ENCODE measurements at regions not wholly inside any gene's neighbourhood (a gene's known extent, or its start where the extent isn't known, plus 50 kb on each side); places are given as distances from the start of the nearest gene placed in this dataset.
A peak's percentile ranks its signal among the peaks of the same experiment; 100 is the strongest.

DNA sequence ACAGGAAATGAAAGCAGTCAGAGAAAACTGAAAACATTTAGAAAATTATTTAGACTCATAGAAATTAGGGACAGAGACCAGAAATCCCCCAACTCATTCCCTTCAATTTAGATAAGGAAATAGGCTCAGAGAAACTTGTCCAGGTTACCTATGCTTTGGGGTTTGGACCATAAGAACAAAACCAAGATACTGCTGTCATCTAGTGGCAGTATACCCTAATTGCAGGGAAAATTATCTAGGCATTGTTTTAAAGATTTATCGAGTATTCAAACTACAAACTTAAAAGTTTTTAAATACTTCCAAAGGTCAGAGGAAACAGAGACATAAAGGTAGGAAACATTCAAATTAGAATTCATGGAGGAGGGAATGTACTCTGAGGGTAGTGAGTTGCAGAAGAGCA, 67.0 kb upstream of the KLHL13 start:
- ATAC-seq (no peak), DNase-seq (ENCODE audit: low spot score) (peak; percentile 45)
- Mint-ChIP-seq H3K4me3 (no peak overlapping the region), H3K4me1 (peaks cover 23% of the 10 kb centered on the region), H3K36me3 (ENCODE audit: low read depth) (no peaks in the 10 kb centered on the region), H3K9me3 (no peaks in the 10 kb centered on the region), H3K27ac (no peak overlapping the region), H3K27me3 (ENCODE audit: insufficient read depth, low read depth, poor library complexity) (peaks cover 1% of the 10 kb centered on the region)
- Histone ChIP-seq H3K4me3 (no peak overlapping the region), H3K79me2 (replicated peaks; ENCODE audit: insufficient read depth) (no peaks in the 10 kb centered on the region), H3K9me2 (ENCODE audit: insufficient read depth) (no peaks in the 10 kb centered on the region), H3F3A (replicated peaks; ENCODE audit: low read depth) (no peaks in the 10 kb centered on the region), H4K20me1 (replicated peaks; ENCODE audit: insufficient read depth) (no peaks in the 10 kb centered on the region), H3K4me2 (no peak overlapping the region), H3K27me3 (ENCODE audit: insufficient read depth) (no peaks in the 10 kb centered on the region), H3K4me1 (ENCODE audit: insufficient read depth) (peaks cover 10% of the 10 kb centered on the region; the same call in 1 of the 2 replicates), H3K27ac (ENCODE audit: low read depth) (no peak overlapping the region), H2AFZ (no peak overlapping the region), H3K36me3 (ENCODE audit: insufficient read depth) (no peaks in the 10 kb centered on the region)
- peak; percentile 63 to 71 for TF ChIP-seq CTCF (conservative IDR thresholded peaks at IDR 0.05; ENCODE audit: low read depth in 2 of 2)
- TF ChIP-seq ZNF331 (CRISPR knock-in tag; IDR thresholded peaks at IDR 0.05; ENCODE audit: low read depth): no peak

DNA sequence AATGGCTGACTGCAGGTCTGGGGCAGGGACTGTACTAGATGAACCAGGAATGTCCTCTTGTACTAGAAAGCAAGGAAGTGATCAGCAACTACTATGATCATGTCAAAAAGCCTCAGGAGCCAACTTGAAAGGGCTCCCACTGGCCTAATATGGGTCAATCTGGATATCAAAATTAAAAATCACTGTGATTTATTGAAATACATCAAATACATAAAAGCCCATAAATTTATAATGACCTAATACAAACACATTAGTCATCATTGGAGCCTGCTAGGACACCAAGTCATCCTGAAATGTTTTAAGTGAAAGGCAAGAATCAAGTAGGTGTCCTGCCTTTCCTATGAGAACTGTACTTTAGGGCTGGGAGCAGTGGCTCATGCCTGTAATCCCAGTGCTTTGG, 70.5 kb upstream of the KLHL13 start:
- Mint-ChIP-seq H3K36me3 (ENCODE audit: low read depth) (no peaks in the 10 kb centered on the region), H3K27ac (no peak overlapping the region), H3K4me3 (no peak overlapping the region), H3K9me3 (no peaks in the 10 kb centered on the region), H3K27me3 (ENCODE audit: insufficient read depth, low read depth, poor library complexity) (peaks cover 4% of the 10 kb centered on the region), H3K4me1 (peaks cover 5% of the 10 kb centered on the region)
- Histone ChIP-seq H3K27me3 (ENCODE audit: insufficient read depth) (no peaks in the 10 kb centered on the region), H2AFZ (no peak overlapping the region), H3K4me3 (no peak overlapping the region), H3K4me2 (no peak overlapping the region), H3K27ac (ENCODE audit: low read depth) (no peak overlapping the region), H3K4me1 (ENCODE audit: insufficient read depth) (peaks cover 10% of the 10 kb centered on the region; the same call in 1 of the 2 replicates), H3K79me2 (replicated peaks; ENCODE audit: insufficient read depth) (no peaks in the 10 kb centered on the region), H3K36me3 (ENCODE audit: insufficient read depth) (no peaks in the 10 kb centered on the region), H3K9me2 (ENCODE audit: insufficient read depth) (no peaks in the 10 kb centered on the region), H3F3A (replicated peaks; ENCODE audit: low read depth) (no peaks in the 10 kb centered on the region), H4K20me1 (replicated peaks; ENCODE audit: insufficient read depth) (no peaks in the 10 kb centered on the region)
- no peak for DNase-seq (ENCODE audit: low spot score)
- ATAC-seq: no peak
- TF ChIP-seq ZNF331 (CRISPR knock-in tag; IDR thresholded peaks at IDR 0.05; ENCODE audit: low read depth) (no peak), NANOG (IDR thresholded peaks at IDR 0.05; ENCODE audit: borderline replicate concordance) (no peak), POLR2AphosphoS5 (IDR thresholded peaks at IDR 0.05; ENCODE audit: low read depth) (no peak), ZNF114 (CRISPR knock-in tag; IDR thresholded peaks at IDR 0.05) (no peak), STAT1 (IDR thresholded peaks at IDR 0.05; ENCODE audit: unreplicated experiment) (no peak), ETS1 (IDR thresholded peaks at IDR 0.05) (no peak), CTCF (conservative IDR thresholded peaks at IDR 0.05; ENCODE audit: low read depth in 2 of 2) (no peak), ZNF462 (CRISPR knock-in tag; IDR thresholded peaks at IDR 0.05) (no peak)

Data from GM23338 (cell line).